ENCODE measurements at regions not wholly inside any gene's neighbourhood (a gene's known extent, or its start where the extent isn't known, plus 50 kb on each side); places are given as distances from the start of the nearest gene placed in this dataset.
A peak's percentile ranks its signal among the peaks of the same experiment; 100 is the strongest.
"Not testable (repeated sequence)": the region's sequence is repeated elsewhere in the genome, so short reads cannot be mapped to it uniquely, and the experiment has no call there.

- DNase-seq: no peak
- Histone ChIP-seq H3K27ac (no peak overlapping the region), H3K4me1 (no peaks in the 10 kb centered on the region), H3K36me3 (no peaks in the 10 kb centered on the region), H3K4me3 (no peak overlapping the region), H3K27me3 (ENCODE audit: low read depth) (no peaks in the 10 kb centered on the region), H3K9me3 (no peaks in the 10 kb centered on the region)
- intact Hi-C loops (cut with DNase I): no loop called here
- no peak for ATAC-seq
- TF ChIP-seq CTCF (IDR thresholded peaks at IDR 0.05): no peak
Measured at GRCh38 chr7:65463184-65463583, 89.5 kb downstream of the ZNF92 start.

- DNase-seq; H3K4me1 ChIP-seq; ATAC-seq; intact Hi-C loops (cut with DNase I); H3K36me3 ChIP-seq; H3K27ac ChIP-seq; H3K9me3 ChIP-seq; H3K27me3 ChIP-seq (ENCODE audit: low read depth); H3K4me3 ChIP-seq: not testable (repeated sequence)
Measured at GRCh38 chr7:65469919-65470558, 96.4 kb downstream of the ZNF92 start.

DNA sequence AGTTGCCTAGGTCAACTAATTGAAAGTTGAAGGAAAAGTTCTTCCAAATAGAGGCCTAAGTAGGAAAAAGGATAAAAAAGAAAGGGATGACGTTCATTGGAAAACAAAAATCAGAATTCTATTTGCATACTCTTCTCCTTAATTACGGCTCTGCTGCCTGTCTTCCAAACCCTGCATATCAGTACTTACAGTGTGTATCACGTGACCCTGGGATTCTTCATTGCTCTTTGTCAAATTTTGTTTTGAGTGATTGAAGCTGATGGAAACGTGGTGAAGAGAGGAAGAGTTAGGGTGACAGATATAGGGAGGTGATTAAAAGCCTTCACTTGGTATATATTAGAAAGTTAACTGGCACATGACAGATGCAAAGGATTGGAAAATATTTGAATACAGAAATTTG is 97.9 kb downstream of the ZNF92 start:
- H3K4me1 ChIP-seq: no peaks in the 10 kb centered on the region
- no peak for TF ChIP-seq CTCF (IDR thresholded peaks at IDR 0.05)
- H3K27me3 ChIP-seq (ENCODE audit: low read depth): no peaks in the 10 kb centered on the region
- no peak overlapping the region for H3K27ac ChIP-seq
- no peak overlapping the region for H3K4me3 ChIP-seq
- intact Hi-C loops (cut with DNase I): no loop called here
- DNase-seq (no peak), ATAC-seq (no peak)
- H3K9me3 ChIP-seq: no peaks in the 10 kb centered on the region
- no peaks in the 10 kb centered on the region for H3K36me3 ChIP-seq

- TF ChIP-seq CTCF (IDR thresholded peaks at IDR 0.05): no peak
- no peaks in the 10 kb centered on the region for H3K36me3 ChIP-seq
- no peaks in the 10 kb centered on the region for H3K27me3 ChIP-seq (ENCODE audit: low read depth)
- H3K9me3 ChIP-seq: no peaks in the 10 kb centered on the region
- H3K4me1 ChIP-seq: no peaks in the 10 kb centered on the region
- ATAC-seq: no peak
- intact Hi-C loops (cut with DNase I): no loop called here
- no peak overlapping the region for H3K4me3 ChIP-seq
- DNase-seq: no peak
- no peak overlapping the region for H3K27ac ChIP-seq
Measured at GRCh38 chr7:65475040-65475726, 101.5 kb downstream of the ZNF92 start.

- no peak for DNase-seq
- TF ChIP-seq CTCF (IDR thresholded peaks at IDR 0.05): no peak
- ATAC-seq: peak in 1 of 2 donors; percentile 31
- H3K36me3 ChIP-seq: no peaks in the 10 kb centered on the region
- intact Hi-C loops (cut with DNase I): no loop called here
- H3K4me3 ChIP-seq: no peak overlapping the region
- no peak overlapping the region for H3K27ac ChIP-seq
- H3K4me1 ChIP-seq: no peaks in the 10 kb centered on the region
- no peaks in the 10 kb centered on the region for H3K27me3 ChIP-seq (ENCODE audit: low read depth)
- no peaks in the 10 kb centered on the region for H3K9me3 ChIP-seq
Measured at GRCh38 chr7:65475734-65476319, 102.2 kb downstream of the ZNF92 start.

- TF ChIP-seq CTCF (IDR thresholded peaks at IDR 0.05): peak; percentile 22
- DNase-seq: no peak
- Histone ChIP-seq H3K36me3 (no peaks in the 10 kb centered on the region), H3K4me1 (no peaks in the 10 kb centered on the region), H3K9me3 (no peaks in the 10 kb centered on the region), H3K27me3 (ENCODE audit: low read depth) (no peaks in the 10 kb centered on the region), H3K27ac (no peak overlapping the region), H3K4me3 (no peak overlapping the region)
- no peak for ATAC-seq
- intact Hi-C loops (cut with DNase I): no loop called here
Measured at GRCh38 chr7:65477326-65477725, 103.7 kb downstream of the ZNF92 start.

Data from lower lobe of right lung (tissue), 2 donors.